Stimulated activated CD4-positive, alpha-beta T cell treated with anti-CD3 and anti-CD28 coated beads, Interleukin-1b, Interleukin-23, amount 100 ng/mL, for 48 hours (primary cell): ENCODE measurements at regions not wholly inside any gene's neighbourhood (a gene's known extent, or its start where the extent isn't known, plus 50 kb on each side); places are given as distances from the start of the nearest gene placed in this dataset.
"Not testable (repeated sequence)": the region's sequence is repeated elsewhere in the genome, so short reads cannot be mapped to it uniquely, and the experiment has no call there.

Experiments used
- DNase-seq: peaks from one replicate; pipeline ENCODE4 v3.0.0-alpha.2; 2020

GRCh38 chr7:56697058-56697457 is 435.2 kb downstream of the ZNF479 start:
- DNase-seq, result not testable (repeated sequence)

GRCh38 chr7:56686276-56686859 is 445.9 kb downstream of the ZNF479 start:
- DNase-seq, result no peak

- DNase-seq, result no peak
These were observed 493.0 kb downstream of the ZNF479 start for GRCh38 chr7:56639173-56639746.

DNA sequence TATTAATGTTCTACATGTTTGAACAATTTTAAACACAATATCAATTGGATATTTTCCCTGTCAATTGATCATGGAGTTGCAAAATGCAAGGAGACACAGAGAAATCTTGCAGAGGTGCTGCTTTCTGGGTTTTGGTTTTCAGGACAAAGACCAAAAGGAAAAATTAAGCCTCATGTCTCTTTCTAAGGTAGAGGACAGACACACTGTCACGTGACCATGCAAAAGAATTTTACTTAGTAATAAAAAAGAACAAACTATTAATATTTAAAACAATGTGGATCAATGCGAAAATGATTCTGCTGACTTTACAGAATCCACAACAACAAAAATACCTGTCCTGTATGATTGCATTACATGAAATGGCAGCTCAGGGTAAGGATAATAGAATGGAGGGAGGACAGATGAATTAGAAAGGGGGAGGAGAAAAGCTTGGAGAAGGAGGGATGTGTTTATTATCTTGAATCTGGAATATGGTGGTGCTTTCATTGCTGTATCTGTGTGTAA is 493.7 kb upstream of the NUPR2 start:
- DNase-seq, result no peak

GRCh38 chr7:56605146-56605545 is 488.9 kb upstream of the NUPR2 start:
- DNase-seq, result no peak

GRCh38 chr7:56578612-56579011 is 462.4 kb upstream of the NUPR2 start:
- DNase-seq, result no peak

DNA sequence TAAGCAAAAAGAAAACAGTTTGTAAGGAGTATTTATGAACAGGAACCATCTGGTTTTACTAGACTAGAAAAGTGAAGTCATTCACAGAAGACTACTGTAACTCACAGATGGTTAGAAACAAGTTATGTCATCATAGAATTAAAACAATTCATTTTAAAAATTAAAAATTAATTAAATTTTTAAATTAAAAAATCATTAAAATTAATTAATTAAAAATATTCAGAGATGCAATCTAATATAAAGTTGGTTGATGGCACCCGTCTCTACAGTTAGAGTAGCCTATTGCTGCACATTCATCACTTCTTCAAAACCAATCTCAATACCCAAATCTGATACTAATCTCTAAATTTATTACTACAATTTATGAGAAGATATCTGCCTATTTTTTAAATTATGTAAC is 454.8 kb upstream of the NUPR2 start:
- DNase-seq, result no peak

DNA sequence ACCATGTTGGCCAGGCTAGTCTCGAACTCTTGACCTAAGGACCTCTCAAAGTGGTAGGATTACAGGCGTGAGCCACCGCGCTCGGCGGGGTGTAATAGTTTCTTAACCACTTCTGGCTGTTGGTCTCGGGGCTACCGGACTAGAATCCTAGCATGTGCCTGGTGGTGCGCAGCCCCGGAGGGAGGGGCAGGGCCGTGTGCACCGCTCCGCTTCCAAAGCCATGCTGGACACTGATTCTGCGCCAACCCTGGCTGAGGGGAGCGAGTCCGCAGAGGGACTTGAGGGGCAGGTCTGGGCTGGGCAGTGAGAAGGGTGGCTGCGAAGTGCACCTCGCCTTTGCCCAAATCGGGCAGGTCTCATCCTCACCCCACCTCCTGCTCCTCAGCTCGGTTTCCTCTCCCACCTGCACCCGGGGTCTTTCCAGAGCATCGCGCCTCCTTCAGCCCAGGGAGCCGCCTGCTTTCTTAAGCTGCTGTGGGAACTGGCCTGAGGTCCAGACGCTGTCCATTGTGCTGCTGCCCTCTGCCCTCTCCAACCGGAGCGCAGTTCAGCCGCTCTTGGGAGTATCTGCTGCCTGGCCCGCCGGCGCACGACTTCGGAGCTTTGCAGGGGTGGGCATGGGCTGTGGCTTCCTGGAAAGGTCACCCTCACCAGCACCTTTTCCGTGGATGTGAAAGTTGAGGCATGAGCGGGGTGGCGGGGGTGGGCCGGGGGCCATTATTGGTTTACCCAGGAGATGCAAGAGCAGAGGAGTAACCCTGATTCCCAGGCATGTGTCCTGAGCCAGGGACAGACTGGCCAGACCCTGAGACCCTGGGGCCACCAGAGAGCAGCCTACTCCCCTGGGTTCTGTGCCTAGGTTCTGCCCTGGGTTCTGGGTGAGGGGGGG is 422.6 kb upstream of the NUPR2 start:
- DNase-seq, result no peak

- no peak for DNase-seq
These were observed 421.7 kb upstream of the NUPR2 start for GRCh38 chr7:56537952-56538351.

DNA sequence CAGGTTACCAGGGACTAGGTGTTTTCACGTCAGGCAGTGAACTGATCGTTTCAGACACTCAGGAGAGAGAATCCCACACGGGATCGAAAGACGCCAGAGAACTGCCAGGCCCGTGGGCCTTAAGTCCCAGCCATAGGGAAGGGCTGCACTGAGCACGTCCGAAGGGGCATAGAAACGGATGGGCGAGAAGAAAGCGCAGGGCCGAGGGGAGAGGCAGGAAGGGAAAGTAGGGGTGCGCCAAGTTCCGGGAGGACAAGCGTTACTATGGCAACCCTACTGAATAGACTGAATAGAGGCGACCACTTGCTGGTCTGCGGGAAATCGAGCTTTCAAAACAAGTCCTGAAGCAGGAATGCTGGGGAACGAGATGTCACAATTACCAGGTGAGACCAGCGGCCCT is 421.3 kb upstream of the NUPR2 start:
- no peak for DNase-seq

GRCh38 chr7:56495165-56495564 is 378.9 kb upstream of the NUPR2 start:
- DNase-seq, result no peak

DNA sequence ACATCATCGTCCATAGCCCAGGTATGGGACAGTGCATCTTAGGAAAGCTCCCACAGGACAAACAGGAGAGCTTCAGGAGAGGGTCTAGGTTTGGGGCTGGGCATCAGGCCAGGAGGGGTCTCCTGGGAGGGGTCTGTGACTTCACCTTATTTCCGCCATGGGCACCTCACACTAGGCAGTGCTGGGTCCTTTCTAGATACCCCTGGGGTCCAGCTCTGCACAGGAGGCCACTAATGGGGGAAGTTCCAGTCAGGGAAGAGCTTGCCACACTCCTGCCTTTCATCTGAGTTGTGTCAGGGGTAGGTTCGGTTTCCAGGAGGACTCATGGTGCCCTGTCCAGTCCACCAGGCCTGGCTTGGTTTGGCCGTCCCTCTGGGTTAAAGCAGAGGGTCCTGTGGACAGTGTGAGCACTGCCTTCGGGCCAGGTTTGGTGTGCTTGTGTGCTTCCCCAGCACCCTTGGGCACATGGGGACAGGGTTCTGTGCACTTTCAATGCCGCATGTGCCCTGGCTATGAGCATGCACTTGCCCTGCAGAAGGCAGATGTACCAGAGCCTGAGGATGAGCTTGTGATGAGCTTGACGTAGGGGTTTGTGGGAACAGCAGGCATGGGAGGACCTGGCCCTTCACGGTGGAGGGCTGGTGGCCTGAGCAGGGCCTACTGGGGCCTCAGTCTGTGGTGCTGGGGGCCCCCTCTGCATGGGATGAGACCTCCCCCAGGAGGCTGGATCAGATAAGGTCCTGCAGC is 377.7 kb upstream of the NUPR2 start:
- DNase-seq, result no peak

DNA sequence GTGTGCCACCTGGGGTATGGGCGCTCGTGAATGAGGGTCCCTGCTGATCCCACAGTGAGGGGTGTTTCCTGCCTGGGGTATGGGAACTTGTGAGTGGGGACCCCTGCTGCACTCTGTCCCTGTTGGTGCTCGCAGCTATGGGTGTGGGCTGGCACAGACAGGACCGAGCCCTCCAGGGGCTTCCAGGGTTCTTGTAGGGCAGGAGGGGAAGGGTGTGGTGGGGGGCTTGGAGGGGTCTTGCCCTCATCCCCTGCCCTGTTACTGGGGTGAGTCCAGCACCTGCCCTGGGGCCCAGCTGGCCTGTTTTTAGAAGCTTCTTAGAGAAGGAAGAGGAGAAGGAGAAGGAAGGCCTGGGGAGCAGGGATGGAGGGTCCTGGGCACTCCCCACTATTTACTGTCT is 377.0 kb upstream of the NUPR2 start:
- no peak for DNase-seq

DNA sequence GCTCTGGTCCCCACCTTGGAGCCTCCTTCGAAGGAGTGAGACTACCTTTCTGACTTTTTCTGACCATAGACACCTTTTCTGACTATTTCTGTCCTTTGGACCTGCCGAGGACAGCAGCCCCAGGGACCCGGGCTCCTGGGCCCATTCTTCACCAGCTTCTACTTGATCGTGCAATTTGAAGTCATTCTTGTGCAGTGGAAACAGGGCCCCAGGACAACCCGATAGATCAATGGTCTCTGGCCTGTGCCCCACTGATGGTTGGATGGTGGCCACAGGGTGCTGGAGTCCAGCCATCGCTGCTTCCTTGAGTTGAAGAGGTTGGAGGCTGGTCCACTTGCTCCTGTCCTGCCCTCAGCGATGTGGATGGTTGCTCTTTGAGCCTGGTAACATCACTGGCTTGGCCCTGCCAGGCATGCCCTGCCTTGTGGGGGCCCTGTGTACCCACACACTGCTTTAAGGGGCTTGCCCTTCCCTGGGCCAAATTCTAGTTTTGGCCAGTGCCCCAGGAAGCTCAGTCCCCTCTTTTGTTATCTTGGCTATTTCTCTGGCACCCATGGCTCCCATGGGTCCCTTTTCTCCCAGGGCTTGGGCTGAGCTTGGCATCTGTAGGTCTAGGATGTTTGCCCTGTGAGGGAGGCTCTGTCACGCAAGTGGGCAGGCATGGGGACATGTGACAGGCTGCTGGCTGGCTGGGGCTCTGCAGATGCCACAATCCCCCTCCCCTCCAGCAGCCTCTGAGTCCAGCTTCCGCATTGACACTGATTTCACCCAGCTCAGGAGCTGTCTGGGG is 375.6 kb upstream of the NUPR2 start:
- DNase-seq, result no peak

DNA sequence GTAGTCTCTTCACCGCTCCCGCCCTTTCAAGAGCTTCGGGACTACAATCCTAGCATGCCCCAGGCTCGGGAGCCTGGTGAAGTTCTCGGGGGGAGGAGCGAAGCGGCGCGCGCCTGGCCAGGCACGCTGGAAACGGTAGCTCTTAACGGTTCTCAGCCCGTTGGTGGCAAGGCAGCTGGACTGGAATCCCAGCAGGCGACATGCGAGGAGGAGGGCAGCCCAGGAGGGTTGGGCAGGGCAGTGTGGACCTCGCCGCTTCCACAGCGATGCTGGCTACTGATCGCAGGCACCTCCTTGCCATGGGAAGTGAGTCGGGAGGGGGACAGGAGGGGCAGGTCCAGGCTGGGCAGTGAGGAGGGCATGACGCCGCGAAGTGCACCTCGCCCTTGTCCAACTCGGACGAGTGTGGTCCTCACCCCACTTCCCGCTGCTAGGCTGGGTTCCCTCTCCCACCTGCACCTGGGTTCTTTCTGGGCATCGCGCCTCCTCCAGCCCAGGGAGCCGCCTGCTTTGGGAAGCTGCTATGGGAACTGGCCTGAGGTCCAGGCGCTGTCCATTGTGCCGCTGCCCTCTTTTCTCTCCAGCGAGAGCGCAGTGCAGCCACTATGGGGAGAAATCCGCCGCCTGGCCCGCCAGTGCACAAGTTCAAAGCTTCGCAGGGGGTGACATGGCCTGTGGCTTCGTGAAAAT is 367.8 kb upstream of the NUPR2 start:
- no peak for DNase-seq

GRCh38 chr7:56483153-56483552 is 366.9 kb upstream of the NUPR2 start:
- no peak for DNase-seq

DNA sequence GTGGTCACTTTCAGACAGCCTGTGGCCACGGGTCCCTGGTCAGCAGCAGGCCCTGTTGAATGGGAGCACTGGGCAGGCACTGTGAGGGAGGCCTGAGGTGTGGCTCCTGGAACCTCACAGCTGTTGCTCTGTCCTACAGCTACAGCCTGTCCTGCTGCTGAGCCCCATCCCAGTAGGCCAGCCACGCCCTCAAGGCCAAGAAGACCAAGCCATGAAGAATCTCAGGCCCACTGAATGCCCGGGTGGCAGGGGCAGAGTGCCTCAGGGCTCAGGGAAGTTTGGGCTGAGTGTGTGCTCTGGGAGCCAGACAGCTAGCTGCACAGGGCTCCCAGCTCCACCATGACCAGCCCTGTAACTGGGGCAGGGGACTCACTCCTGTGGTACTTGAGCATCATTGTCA is 363.5 kb upstream of the NUPR2 start:
- no peak for DNase-seq

GRCh38 chr7:56479136-56479535 is 362.9 kb upstream of the NUPR2 start:
- no peak for DNase-seq

DNA sequence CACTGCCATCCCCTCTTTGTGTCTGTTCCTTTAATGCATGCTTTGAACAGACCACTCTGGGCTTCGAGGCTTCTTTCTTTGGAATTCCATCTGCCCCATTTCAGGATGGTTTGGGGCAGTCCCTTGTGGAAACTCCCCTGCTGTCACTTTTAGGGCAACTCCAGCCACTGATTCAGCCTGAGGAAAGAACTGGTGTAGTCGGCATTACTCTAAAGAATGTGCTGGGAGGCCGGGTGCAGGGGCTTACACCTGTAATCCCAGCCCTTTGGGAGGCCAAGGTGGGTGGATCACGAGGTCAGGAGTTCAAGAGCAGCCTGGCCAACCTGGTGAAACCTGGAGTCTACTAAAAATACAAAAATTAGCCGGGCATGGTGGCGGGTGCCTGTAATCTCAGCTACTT is 358.1 kb upstream of the NUPR2 start:
- DNase-seq, result no peak

DNA sequence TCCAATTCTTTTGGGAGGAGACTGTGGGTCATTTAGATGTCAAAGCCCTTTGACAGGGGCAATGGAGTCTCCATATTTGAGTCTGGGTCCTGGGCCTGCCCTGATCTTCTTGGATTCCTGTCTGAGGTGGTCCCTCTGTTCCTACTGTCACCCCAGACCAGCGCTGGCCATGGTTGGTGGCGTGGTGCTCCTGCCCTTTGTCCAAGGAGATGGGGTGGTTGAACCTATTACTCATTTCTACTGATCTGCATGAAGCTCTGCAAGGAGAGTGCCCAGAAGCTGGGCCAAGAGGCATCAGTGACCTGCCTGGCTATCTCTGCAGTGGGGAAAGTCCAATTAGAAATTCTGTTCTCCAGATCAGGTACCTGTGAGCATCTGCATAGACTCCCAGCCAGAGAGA is 355.6 kb upstream of the NUPR2 start:
- no peak for DNase-seq

GRCh38 chr7:56466607-56467525 is 350.6 kb upstream of the NUPR2 start:
- DNase-seq, result not testable (repeated sequence)
